OCI-LY7 (cell line): ENCODE measurements at regions not wholly inside any gene's neighbourhood (a gene's known extent, or its start where the extent isn't known, plus 50 kb on each side); places are given as distances from the start of the nearest gene placed in this dataset.

Source experiments
- CTCF ChIP-seq: fragments of 200-600 bp; sonication (generic); conservative IDR thresholded peaks from 2 replicates; pipeline ENCODE4 v1.5.1; 2014; ENCODE audit warnings: mild to moderate bottlenecking, antibody characterized with exemption, low read length, moderate library complexity, mixed read lengths
- EZH2phosphoT487 ChIP-seq: fragments of 200-600 bp; sonication (generic); IDR thresholded peaks from 2 replicates; pipeline ENCODE4 v1.6.1; 2018; ENCODE audit warnings: low read depth, borderline replicate concordance, mild to moderate bottlenecking, mixed run types, antibody characterized with exemption, low read length, moderate library complexity, mixed read lengths

GRCh38 chr13:58977085-58977484 is 1186.6 kb downstream of the DIAPH3 start:
- no peak for TF ChIP-seq CTCF
- no peak for TF ChIP-seq EZH2phosphoT487
